Hematopoietic multipotent progenitor cell treated with erythropoietin and hydrocortisone succinate and interleukin-3 and kit ligand, for 6 days (in vitro differentiated cells): ENCODE measurements at regions not wholly inside any gene's neighbourhood (a gene's known extent, or its start where the extent isn't known, plus 50 kb on each side); places are given as distances from the start of the nearest gene placed in this dataset.

Source experiments
- DNase-seq: peaks from one replicate; pipeline ENCODE4 v3.0.0-alpha.2; 2015

DNA sequence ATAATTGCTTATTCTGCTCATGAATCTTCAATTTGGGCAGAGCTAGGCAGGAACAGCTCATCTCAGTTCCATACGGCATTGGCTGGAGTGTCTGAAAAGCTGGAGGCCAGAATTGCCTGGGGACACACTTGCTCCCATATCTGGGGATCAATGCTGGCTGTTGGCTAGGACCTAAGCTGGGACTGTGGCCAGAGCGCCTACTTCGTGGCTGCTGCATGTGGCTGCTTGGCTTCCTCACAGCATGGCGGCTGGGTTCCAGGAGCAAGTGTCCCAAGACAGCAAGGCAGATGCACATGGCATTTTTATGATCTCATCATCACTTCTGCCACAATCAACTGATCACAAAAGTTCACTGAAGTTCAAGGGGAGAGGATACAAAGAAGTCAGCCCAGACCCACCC, 200.2 kb downstream of the TTC8 start:
- no peak for DNase-seq

DNA sequence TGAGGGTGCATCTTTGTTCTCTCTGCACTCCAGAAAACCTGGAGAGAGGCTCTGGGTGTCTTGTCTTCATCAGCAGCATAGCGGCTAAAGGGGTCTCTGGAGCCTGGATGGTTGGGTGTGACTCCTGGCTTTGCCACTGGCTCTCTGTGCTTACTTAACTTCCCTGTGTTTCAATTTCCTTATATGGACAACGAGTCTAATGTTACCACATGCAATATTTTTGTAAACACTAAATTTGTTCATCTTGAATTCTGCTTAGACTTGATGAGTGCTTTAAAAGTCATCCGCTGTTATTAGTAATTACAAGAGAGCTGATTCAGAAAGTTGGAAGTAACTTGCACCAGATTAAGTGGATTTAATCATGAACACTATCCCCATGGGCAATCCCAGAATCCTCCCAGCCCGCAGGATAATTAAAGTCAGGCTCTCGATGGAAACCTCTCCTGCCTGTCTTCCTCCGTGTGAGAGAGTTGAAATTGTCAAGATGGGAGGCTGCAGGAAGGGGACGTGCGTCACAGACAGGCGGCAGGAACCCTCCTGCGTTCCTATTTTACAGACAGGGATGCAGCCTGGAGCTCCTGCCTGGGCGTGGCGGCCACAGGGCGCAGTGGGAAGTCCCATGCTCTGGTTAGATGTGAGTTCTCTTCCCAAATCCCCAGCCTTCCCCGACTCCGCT, 201.2 kb downstream of the TTC8 start:
- no peak for DNase-seq

- peak; percentile 68 for DNase-seq
Observed at GRCh38 chr14:89027097-89027740, 202.8 kb downstream of the TTC8 start.

DNA sequence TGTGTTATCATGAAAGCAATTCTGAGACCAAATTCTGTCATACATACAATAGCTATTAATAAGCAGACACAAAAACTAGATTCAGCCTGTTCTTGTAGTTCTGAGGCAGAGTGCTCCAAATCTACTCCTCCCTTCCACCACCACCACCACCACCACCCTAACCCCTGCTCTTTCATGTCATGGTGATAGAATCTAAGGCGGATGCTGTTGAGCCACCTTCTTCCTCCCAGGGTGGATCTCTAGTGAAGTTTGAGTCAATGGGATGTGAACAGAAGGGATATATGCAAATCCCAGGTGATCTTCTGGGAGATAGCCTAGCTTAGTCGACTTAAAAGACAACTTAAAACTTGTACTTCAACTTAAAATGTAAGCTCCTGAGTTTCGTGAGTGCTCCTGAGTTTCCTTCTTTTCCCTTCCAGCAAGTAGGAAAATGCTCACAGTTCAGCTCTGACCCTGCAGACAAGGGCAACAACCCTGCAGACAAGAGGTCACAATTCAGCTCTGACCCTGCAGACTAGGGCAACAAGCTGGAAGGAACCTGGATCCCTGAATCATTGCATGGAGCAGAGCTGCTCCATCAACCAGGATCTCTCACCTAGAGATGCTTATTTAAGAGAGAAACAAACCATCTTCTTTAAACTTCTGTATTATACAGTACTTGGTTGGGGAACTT, 204.1 kb downstream of the TTC8 start:
- no peak for DNase-seq

DNA sequence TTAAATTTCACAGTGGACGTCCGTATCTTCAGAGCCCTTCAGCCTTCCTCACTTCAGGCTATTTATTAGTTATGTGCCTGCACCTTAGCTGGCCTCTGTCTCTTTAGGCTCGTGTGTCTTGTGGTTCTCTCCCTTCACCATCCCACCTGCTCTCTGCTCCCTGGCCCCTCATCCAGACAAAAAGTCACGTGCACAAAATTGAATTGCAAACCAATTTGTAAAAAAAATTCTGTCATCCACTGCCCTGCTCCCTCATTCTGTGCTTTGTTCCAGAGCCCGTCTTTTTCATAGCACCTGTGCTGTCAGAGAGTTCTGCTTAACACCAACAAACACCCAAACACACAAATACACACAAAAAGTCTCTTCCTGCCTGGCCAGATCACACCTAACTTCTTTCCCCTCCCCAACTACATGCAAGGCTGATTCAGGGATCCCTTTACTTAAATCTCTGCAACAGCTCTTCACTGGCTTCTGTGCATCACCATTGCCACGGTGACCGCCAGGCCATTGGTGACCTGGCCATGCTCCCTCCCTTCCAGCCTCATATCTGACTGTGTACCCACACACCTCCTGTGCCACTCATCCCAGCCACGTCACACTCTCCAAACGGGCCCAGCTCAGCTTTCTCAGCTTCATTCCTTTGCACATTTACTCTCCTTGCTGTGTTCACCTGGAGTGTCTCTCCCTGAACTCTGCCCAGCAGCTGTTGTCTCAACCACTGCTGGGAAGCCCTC, 205.7 kb downstream of the TTC8 start:
- no peak for DNase-seq

GRCh38 chr14:89030921-89031320, 206.5 kb downstream of the TTC8 start:
- no peak for DNase-seq

GRCh38 chr14:89032086-89032649, 207.7 kb downstream of the TTC8 start:
- DNase-seq, result no peak

DNA sequence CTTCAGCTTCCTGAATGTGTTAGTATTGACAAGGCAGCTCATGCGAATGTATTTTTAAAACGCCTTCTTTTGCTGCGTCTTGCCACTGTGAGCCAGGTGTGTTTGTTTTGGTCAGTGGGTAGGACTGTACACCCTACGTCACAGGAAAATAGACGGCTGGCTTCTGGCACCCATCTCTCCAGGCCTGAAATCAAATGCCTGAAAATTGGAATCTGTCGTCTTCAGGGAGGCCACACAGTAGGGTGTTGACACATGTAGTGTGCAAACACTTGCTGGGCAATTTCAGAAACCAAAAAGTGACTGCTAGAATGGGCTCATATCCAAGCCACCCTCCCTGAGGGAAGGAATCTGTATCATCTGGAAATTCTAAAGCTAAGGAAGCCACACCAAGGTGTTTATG, 209.3 kb downstream of the TTC8 start:
- no peak for DNase-seq

GRCh38 chr14:89036371-89036770, 211.9 kb downstream of the TTC8 start:
- no peak for DNase-seq

DNA sequence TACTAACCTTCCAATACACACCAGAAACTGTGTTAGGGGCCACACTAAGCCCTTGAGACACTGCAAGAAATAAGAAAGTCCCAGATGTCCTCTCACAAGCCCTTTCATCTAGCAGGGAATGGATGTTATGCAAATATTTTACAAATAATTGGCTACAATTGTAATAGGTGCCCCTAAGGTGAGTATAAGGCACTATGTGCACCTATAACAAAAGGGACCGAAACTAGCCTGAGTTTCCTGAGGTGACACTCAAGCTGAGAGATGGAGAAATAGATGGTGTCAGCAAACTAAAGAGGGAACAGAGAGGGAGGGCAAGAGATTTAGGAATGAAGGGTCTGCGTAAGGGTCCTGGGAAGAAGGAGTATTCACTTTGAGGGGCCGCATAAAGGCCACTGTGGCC, 212.6 kb downstream of the TTC8 start:
- no peak for DNase-seq

- no peak for DNase-seq
Observed at GRCh38 chr14:89040080-89040459, 215.6 kb downstream of the TTC8 start.

GRCh38 chr14:89040460-89041256, 216.2 kb downstream of the TTC8 start:
- DNase-seq, result peak; percentile 90

- DNase-seq, result peak; percentile 33
Observed at GRCh38 chr14:89041257-89041582, 216.8 kb downstream of the TTC8 start.

GRCh38 chr14:89042021-89042420, 217.6 kb downstream of the TTC8 start:
- no peak for DNase-seq

DNA sequence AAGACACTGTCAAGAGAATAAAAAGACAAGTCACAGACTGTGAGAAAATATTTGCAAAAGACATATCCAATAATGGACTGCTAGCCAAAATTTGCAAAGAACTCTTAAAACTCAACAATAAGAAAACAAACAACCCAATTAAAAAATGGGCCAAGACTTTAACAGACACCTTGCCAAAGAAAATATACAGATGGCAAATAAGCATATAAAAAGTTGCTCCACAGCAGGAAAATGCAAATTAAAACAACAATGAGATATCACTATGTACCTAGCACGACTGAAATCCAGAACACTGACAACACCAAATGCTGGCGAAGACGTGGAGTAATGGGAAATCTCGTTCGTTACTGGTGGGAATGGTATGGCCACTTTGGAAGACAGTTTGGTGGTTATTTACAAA, 228.9 kb downstream of the TTC8 start:
- no peak for DNase-seq

GRCh38 chr14:89056394-89056793, 231.9 kb downstream of the TTC8 start:
- no peak for DNase-seq

- DNase-seq, result no peak
Observed at GRCh38 chr14:89058697-89059096, 234.2 kb downstream of the TTC8 start.

DNA sequence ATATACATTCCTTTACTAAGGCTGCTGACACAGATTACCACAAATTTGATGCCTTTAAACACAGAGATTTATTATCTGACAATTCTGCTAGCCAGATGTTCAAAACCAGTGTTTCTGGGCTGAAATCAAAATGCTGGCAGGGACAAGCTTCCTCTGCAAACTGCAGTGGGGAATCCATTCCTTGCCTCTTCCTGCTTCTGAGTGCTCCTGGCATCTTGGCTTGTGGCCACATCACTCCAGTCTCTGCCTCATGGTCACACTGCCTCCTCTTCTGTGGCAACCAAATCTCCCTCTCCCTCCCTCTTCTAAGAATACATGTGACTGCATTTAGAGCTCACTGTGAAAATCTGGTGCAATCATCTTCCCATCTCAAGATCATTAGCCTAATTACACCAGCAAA, 235.7 kb downstream of the TTC8 start:
- no peak for DNase-seq

DNA sequence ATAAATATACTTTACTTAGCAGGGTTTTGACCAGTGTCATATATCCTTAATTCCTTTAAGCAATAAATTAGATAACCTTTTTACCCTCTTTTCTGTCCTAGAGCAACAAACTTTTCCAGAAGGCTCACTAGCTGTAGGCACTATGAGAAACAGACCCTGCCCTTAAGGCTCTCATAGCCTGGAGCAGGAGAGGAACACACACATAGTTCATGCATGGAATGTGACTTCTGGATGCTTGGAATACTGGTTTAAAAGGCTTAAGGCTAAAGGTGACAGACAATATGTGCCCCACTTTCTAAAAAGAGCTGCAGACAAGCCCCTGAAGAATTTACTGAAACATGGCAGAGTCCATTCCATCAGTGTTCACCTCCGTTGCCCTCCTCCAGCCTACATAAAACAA, 237.2 kb downstream of the TTC8 start:
- no peak for DNase-seq

DNA sequence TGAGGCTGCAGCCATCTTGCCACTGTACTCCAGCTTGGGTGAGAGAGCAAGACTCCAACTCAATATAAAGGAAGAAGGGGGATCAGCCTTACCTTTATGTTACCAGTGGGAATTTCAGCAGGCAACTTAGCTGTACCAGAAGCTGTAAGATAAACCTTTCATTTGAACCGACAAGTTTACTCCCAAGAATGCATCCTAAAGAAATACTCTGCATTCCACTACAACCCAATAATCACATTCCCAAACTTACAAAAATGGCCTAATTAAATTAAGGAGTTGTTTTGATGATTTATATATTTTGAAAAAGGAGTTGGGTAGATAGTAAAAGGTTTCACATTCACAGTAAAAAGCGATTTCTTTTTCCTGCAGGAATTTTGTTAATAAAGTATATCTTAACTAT, 241.4 kb downstream of the TTC8 start:
- no peak for DNase-seq

DNA sequence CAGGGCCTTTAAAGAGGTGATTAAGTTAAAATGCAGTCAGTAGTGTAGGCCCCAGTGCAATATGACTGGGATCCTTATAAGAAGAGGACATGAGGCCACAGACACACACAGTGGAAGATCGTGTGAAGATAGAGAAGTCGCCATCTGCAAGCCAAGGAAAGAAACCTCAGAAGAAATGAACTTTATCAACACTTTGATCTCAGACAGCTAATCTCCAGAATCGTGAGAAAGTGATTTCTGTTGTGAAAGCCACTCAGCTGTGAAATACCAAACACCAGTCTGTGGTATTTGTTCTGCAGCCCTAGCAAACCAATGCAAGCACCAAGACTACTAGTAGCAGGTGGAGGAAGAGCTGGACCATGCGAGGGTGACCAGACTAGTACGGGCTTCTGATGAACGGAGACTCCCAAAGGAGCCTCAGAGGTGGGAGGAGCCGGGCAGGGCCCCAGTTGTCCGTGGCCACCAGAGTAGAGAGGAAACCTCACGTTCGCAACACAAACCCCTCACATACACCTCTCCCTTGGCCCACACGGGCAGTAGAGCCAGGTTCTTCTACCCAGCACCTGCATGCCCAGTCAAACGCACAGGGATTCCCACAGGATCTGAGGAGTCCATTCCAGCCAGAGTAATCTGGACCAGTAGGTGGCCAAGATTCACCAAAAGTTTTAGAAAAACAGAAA, 243.0 kb downstream of the TTC8 start:
- DNase-seq, result peak; percentile 39
